Neural progenitor cell (in vitro differentiated cells): ENCODE measurements at regions not wholly inside any gene's neighbourhood (a gene's known extent, or its start where the extent isn't known, plus 50 kb on each side); places are given as distances from the start of the nearest gene placed in this dataset.

Source experiments
- CTCF ChIP-seq: fragments of 200-600 bp; sonication (generic); IDR thresholded peaks from 2 replicates; pipeline ENCODE4 v1.5.1; 2017; ENCODE audit warnings: antibody characterized with exemption, mild to moderate bottlenecking
- EZH2 ChIP-seq: fragments of 200-600 bp; sonication (generic); IDR thresholded peaks from 2 replicates; pipeline ENCODE4 v1.6.1; 2017; ENCODE audit warnings: antibody characterized with exemption, mild to moderate bottlenecking, moderate library complexity
- EZH2phosphoT487 ChIP-seq: fragments of 200-600 bp; sonication (generic); IDR thresholded peaks from 2 replicates; pipeline ENCODE4 v1.6.1; 2017; ENCODE audit warnings: antibody characterized with exemption

- TF ChIP-seq CTCF (no peak), EZH2phosphoT487 (no peak), EZH2 (no peak)
These were observed 70.7 kb upstream of the ANKRD10 start for GRCh38 chr13:110985541-110985940.
